Renal cortical epithelial cell (primary cell): ENCODE measurements at regions not wholly inside any gene's neighbourhood (a gene's known extent, or its start where the extent isn't known, plus 50 kb on each side); places are given as distances from the start of the nearest gene placed in this dataset.
A peak's percentile ranks its signal among the peaks of the same experiment; 100 is the strongest.

Experiments
- DNase-seq: peaks from one replicate; pipeline ENCODE4 v3.0.0-alpha.2; 2011; ENCODE audit warnings: low read depth

- no peak for DNase-seq
Measured at GRCh38 chr4:13181681-13182080, 302.5 kb downstream of the RAB28 start.

- no peak for DNase-seq
Measured at GRCh38 chr4:13180701-13181100, 303.4 kb downstream of the RAB28 start.

- DNase-seq = no peak
Measured at GRCh38 chr4:13178621-13179020, 305.5 kb downstream of the RAB28 start.

GRCh38 chr4:13176741-13177142 is 307.4 kb downstream of the RAB28 start:
- no peak for DNase-seq

- DNase-seq = no peak
Measured at GRCh38 chr4:13174926-13175325, 309.2 kb downstream of the RAB28 start.

- no peak for DNase-seq
Measured at GRCh38 chr4:13174001-13174400, 310.1 kb downstream of the RAB28 start.

- DNase-seq = no peak
Measured at GRCh38 chr4:13171292-13172057, 312.7 kb downstream of the RAB28 start.

GRCh38 chr4:13169731-13170525 is 314.2 kb downstream of the RAB28 start:
- no peak for DNase-seq

GRCh38 chr4:13168326-13168725 is 315.8 kb downstream of the RAB28 start:
- DNase-seq = no peak

GRCh38 chr4:13166214-13166613 is 317.9 kb downstream of the RAB28 start:
- no peak for DNase-seq

- no peak for DNase-seq
Measured at GRCh38 chr4:13164783-13165331, 319.3 kb downstream of the RAB28 start.

- no peak for DNase-seq
Measured at GRCh38 chr4:13162886-13163285, 321.3 kb downstream of the RAB28 start.

- peak; percentile 57 for DNase-seq
Measured at GRCh38 chr4:13160920-13161319, 323.2 kb downstream of the RAB28 start.

- DNase-seq = no peak
Measured at GRCh38 chr4:13159041-13159620, 325.0 kb downstream of the RAB28 start.

- no peak for DNase-seq
Measured at GRCh38 chr4:13151194-13151593, 332.9 kb downstream of the RAB28 start.

- no peak for DNase-seq
Measured at GRCh38 chr4:13143222-13144070, 340.7 kb downstream of the RAB28 start.

GRCh38 chr4:13142726-13143125 is 341.4 kb downstream of the RAB28 start:
- no peak for DNase-seq

GRCh38 chr4:13142191-13142590 is 341.9 kb downstream of the RAB28 start:
- no peak for DNase-seq

- DNase-seq = no peak
Measured at GRCh38 chr4:13137390-13137789, 346.8 kb downstream of the RAB28 start.

- DNase-seq = no peak
Measured at GRCh38 chr4:13133700-13134099, 350.4 kb downstream of the RAB28 start.

- no peak for DNase-seq
Measured at GRCh38 chr4:13130848-13131247, 353.3 kb downstream of the RAB28 start.

GRCh38 chr4:13129095-13129494 is 355.0 kb downstream of the RAB28 start:
- no peak for DNase-seq
